IPS-15b (cell line): ENCODE measurements at regions not wholly inside any gene's neighbourhood (a gene's known extent, or its start where the extent isn't known, plus 50 kb on each side); places are given as distances from the start of the nearest gene placed in this dataset.
"Not testable (repeated sequence)": the region's sequence is repeated elsewhere in the genome, so short reads cannot be mapped to it uniquely, and the experiment has no call there.

Experiments used
- H3K27me3 ChIP-seq: one replicate; pipeline ENCODE4 v1.6.1; 2013; ENCODE audit warnings: low read length; ENCODE audit not compliant: control insufficient read depth, insufficient read depth
- H3K36me3 ChIP-seq: one replicate; pipeline ENCODE4 v1.6.1; 2013; ENCODE audit warnings: low read length; ENCODE audit not compliant: control insufficient read depth, insufficient read depth
- H3K4me1 ChIP-seq: one replicate; pipeline ENCODE4 v1.6.1; 2013; ENCODE audit warnings: mild to moderate bottlenecking, low read length; ENCODE audit not compliant: control insufficient read depth, insufficient read depth
- H3K4me3 ChIP-seq: one replicate; pipeline ENCODE4 v1.5.1; 2013; ENCODE audit warnings: low read depth, low read length
- H3K9ac ChIP-seq: one replicate; pipeline ENCODE4 v1.6.1; 2013; ENCODE audit warnings: low read depth, mild to moderate bottlenecking, low read length
- H3K9me3 ChIP-seq: one replicate; pipeline ENCODE4 v1.6.1; 2013; ENCODE audit warnings: mild to moderate bottlenecking, low read length; ENCODE audit not compliant: control insufficient read depth, insufficient read depth

GRCh38 chr5:125253634-125254033 is 507.2 kb upstream of the ZNF608 start:
- not testable (repeated sequence) for H3K27me3 ChIP-seq, H3K36me3 ChIP-seq, H3K9ac ChIP-seq, H3K4me3 ChIP-seq, H3K4me1 ChIP-seq
- H3K9me3 ChIP-seq = peaks cover 21% of the 10 kb centered on the region

GRCh38 chr5:125254267-125254666 is 507.8 kb upstream of the ZNF608 start:
- Histone ChIP-seq H3K9me3 (peaks cover 21% of the 10 kb centered on the region), H3K36me3 (peaks cover 5% of the 10 kb centered on the region), H3K4me3 (no peak overlapping the region), H3K4me1 (peaks cover 4% of the 10 kb centered on the region), H3K27me3 (no peaks in the 10 kb centered on the region), H3K9ac (no peak overlapping the region)

DNA sequence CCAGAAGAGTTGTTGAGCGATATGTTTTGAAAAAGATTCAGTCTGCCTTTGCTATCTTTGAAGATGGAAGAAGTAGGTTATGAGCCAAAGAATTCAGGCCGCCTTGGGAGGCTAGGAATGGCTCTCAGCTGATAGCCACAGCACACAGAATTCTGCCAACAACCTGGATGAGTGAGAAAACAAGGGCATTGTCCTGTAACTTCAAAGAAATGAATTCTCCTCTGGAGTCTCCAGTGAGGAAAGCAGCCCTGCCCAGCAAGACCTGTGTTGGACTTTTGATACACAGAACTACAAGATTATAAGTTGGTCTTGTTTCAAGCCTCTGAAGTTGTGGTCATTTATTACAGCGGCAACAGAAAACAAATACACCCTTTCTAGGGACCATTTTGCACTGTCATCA is 509.9 kb upstream of the ZNF608 start:
- H3K9me3 ChIP-seq = peaks cover 21% of the 10 kb centered on the region
- H3K9ac ChIP-seq = no peak overlapping the region
- H3K27me3 ChIP-seq = no peaks in the 10 kb centered on the region
- peaks cover 5% of the 10 kb centered on the region for H3K36me3 ChIP-seq
- H3K4me1 ChIP-seq = peaks cover 4% of the 10 kb centered on the region
- no peak overlapping the region for H3K4me3 ChIP-seq

- Histone ChIP-seq H3K4me1 (peaks cover 11% of the 10 kb centered on the region), H3K4me3 (no peak overlapping the region), H3K9me3 (peaks cover 21% of the 10 kb centered on the region), H3K36me3 (peaks cover 5% of the 10 kb centered on the region), H3K9ac (no peak overlapping the region), H3K27me3 (no peaks in the 10 kb centered on the region)
Observed at GRCh38 chr5:125257057-125257972, 510.9 kb upstream of the ZNF608 start.

DNA sequence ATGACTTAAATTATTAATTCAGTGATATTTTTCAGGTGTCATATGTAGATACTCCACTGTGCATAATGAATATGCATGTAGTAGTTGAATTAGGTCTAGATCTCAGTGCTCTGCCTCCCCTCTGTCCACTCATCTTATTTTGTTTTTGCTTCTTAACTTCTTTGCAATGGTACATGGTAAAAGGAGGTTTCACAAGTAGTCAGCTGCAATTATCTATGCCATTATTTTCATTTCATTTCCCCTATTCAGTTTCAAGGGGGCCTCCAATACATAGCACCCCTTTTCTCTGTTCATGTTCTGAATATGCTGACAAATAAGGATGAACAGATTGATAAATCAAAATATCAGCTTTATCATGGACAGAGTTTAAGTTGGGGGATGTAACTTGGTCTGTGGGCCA is 511.6 kb upstream of the ZNF608 start:
- peaks cover 5% of the 10 kb centered on the region for H3K36me3 ChIP-seq
- no peaks in the 10 kb centered on the region for H3K27me3 ChIP-seq
- H3K9me3 ChIP-seq = peaks cover 16% of the 10 kb centered on the region
- peaks cover 11% of the 10 kb centered on the region for H3K4me1 ChIP-seq
- H3K4me3 ChIP-seq = no peak overlapping the region
- H3K9ac ChIP-seq = no peak overlapping the region

DNA sequence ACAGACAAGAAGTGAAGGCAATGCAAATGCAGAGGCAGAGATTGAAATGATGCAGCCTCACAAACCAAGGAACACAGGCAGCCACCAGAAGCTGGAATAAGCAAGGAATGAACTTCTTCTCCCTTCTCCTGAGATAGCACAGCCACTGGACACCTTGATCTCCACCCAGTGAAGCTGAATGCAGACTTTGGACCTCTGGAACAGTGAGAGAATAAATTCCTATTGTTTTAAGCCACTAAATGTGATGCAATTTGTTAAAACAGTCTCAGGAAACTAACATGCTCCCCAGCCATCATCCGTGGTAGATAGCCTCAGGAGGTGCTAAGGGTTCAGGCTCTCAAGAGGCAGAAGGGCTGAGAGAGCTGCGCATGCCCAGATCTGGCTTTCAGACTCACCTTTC is 512.2 kb upstream of the ZNF608 start:
- no peaks in the 10 kb centered on the region for H3K36me3 ChIP-seq
- no peak overlapping the region for H3K4me3 ChIP-seq
- H3K27me3 ChIP-seq = no peaks in the 10 kb centered on the region
- no peak overlapping the region for H3K9ac ChIP-seq
- H3K9me3 ChIP-seq = peaks cover 10% of the 10 kb centered on the region
- peaks cover 11% of the 10 kb centered on the region for H3K4me1 ChIP-seq

- Histone ChIP-seq H3K36me3 (no peaks in the 10 kb centered on the region), H3K27me3 (no peaks in the 10 kb centered on the region)
Observed at GRCh38 chr5:125261505-125262250, 515.2 kb upstream of the ZNF608 start.

DNA sequence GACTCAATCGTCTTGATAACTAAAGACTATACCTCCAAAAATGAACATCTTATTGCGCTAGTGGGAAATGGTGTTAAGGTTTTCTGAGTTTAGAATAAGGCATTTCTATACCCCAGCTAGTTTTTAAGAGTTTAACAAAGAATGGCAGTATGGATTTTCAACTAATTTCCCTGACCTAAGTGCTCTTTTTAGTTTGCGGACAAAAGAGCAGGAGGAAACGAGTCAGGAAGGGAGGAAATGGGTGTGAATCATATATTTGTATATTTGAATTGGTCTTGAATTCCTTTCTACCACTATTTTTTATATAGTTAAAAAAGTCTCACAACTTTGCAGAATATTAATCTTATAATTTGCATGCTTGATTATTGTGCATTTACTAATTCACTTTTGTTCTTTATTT is 516.3 kb upstream of the ZNF608 start:
- peaks cover 7% of the 10 kb centered on the region for H3K4me1 ChIP-seq
- no peak overlapping the region for H3K4me3 ChIP-seq
- no peak overlapping the region for H3K9ac ChIP-seq
- no peaks in the 10 kb centered on the region for H3K9me3 ChIP-seq
- no peaks in the 10 kb centered on the region for H3K27me3 ChIP-seq
- H3K36me3 ChIP-seq = no peaks in the 10 kb centered on the region

More at GRCh38 chr5:125261505-125262250, 515.2 kb upstream of the ZNF608 start:
- H3K4me3 ChIP-seq = no peak overlapping the region
- H3K4me1 ChIP-seq = peaks cover 11% of the 10 kb centered on the region
- H3K9me3 ChIP-seq = no peaks in the 10 kb centered on the region
- no peak overlapping the region for H3K9ac ChIP-seq

- no peaks in the 10 kb centered on the region for H3K36me3 ChIP-seq
- H3K27me3 ChIP-seq = no peaks in the 10 kb centered on the region
- H3K9me3 ChIP-seq = no peaks in the 10 kb centered on the region
- peaks cover 7% of the 10 kb centered on the region for H3K4me1 ChIP-seq
- no peak overlapping the region for H3K9ac ChIP-seq
- H3K4me3 ChIP-seq = no peak overlapping the region
Observed at GRCh38 chr5:125263356-125263755, 516.9 kb upstream of the ZNF608 start.

DNA sequence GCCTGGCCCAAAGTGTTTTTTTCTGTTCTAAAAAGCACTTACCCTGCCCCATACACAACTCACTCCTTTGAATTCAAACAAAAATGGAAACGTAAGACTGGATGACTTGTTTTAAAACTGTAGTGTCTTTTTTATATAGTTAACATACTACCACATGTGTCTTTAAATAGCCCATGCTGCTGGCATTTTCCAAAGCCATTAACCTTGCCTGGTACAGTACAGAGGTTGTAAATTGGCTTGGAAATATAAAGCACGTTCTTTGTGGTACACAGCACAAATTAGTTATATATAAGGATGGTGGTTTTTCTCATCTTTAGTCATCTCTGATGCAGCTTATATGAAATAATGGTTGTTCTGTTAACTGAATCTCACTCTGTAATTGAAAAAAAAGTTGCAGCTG is 519.7 kb upstream of the ZNF608 start:
- Histone ChIP-seq H3K27me3 (no peaks in the 10 kb centered on the region), H3K9ac (no peak overlapping the region), H3K4me1 (peaks cover 7% of the 10 kb centered on the region), H3K36me3 (no peaks in the 10 kb centered on the region), H3K4me3 (no peak overlapping the region), H3K9me3 (no peaks in the 10 kb centered on the region)

DNA sequence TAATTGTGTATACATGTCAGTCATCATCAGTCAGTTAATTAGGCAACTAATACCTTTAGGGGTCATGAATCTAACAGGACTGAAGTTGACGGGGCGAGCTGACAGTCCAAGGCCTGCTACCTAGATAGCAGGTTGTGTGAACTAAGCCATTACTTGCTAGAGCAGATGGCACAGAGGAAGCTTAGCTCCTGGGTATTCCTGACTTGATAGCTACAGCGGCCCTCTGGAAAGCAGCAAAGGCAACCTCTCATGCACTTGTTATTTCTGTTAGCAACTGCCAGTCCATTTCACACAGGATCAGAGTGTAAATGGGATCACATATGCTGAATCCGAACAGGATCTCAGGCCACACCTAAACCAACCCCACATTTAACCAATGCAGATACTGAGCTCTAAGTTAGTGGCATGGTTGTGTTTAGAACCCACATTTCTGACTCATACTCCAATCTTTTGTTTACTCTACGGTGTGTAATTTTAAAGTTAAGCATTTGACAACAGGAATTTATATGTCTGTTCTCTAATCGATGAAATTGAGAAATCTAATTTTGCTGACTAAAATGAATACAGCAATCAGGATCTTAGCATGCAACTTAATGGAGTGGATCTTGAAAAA is 521.3 kb upstream of the ZNF608 start:
- no peaks in the 10 kb centered on the region for H3K36me3 ChIP-seq
- no peak overlapping the region for H3K4me3 ChIP-seq
- H3K4me1 ChIP-seq = no peaks in the 10 kb centered on the region
- H3K9me3 ChIP-seq = no peaks in the 10 kb centered on the region
- no peaks in the 10 kb centered on the region for H3K27me3 ChIP-seq
- H3K9ac ChIP-seq = no peak overlapping the region
